SK-N-SH (cell line): ENCODE measurements at regions not wholly inside any gene's neighbourhood (a gene's known extent, or its start where the extent isn't known, plus 50 kb on each side); places are given as distances from the start of the nearest gene placed in this dataset.
A peak's percentile ranks its signal among the peaks of the same experiment; 100 is the strongest.

Experiments
- CTCF ChIA-PET: fragments of 300-600, 350-600 bp; formaldehyde crosslinking; extraction: SDS; loops from one replicate; lab custom pipeline; 2021; lab: Yijun Ruan, JAX
- POLR2A ChIA-PET: fragments of 350-600 bp; sonication (Branson Sonifier 250); formaldehyde crosslinking; extraction: SDS; loops from one replicate; lab custom pipeline; 2020; ENCODE audit warnings: antibody characterized with exemption, inconsistent platforms; lab: Yijun Ruan, JAX
- DNase-seq: peaks from one replicate; pipeline ENCODE4 v3.0.0; 2012
- H2AFZ ChIP-seq: fragments of 200-600 bp; sonication (generic); 2 replicates; pipeline ENCODE4 v1.8.1; 2016; ENCODE audit warnings: antibody characterized with exemption, mild to moderate bottlenecking, low read depth
- H3F3A ChIP-seq: fragments of 200-600 bp; sonication (generic); replicated peaks from 2 replicates; pipeline ENCODE3; 2016; ENCODE audit warnings: antibody characterized with exemption, mild to moderate bottlenecking; ENCODE audit not compliant: insufficient read depth
- H3K27ac ChIP-seq, 2 experiments: fragments of 200-500 bp in 1 of 2; fragments of 200-600 bp in 1 of 2; sonication (Bioruptor generic) in 1 of 2; sonication (generic), shearing (Covaris generic) in 1 of 2; 2 replicates each; pipeline versions ENCODE4 v1.5.1 to v1.6.1; 2014 to 2016; ENCODE audit warnings: low read depth in 2 of 2, inconsistent platforms in 1 of 2, low read length in 1 of 2, mild to moderate bottlenecking in 1 of 2, mixed read lengths in 1 of 2
- H3K27me3 ChIP-seq: fragments of 200-600 bp; sonication (generic), shearing (Covaris generic); 2 replicates; pipeline ENCODE4 v1.6.1; 2016; ENCODE audit warnings: mixed run types; ENCODE audit not compliant: insufficient read depth
- H3K36me3 ChIP-seq, 2 experiments: fragments of 200-500 bp in 1 of 2; fragments of 200-600 bp in 1 of 2; sonication (Bioruptor generic) in 1 of 2; sonication (generic) in 1 of 2; replicated peaks in 1 of 2; 2 replicates each; pipeline versions ENCODE3 to v1.5.1; 2014 to 2016; ENCODE audit warnings: low read length in 1 of 2, mild to moderate bottlenecking in 1 of 2; ENCODE audit not compliant: insufficient read depth in 2 of 2, control insufficient read depth in 1 of 2
- H3K4me1 ChIP-seq, 2 experiments: fragments of 200-500 bp in 1 of 2; fragments of 200-600 bp in 1 of 2; sonication (Bioruptor generic) in 1 of 2; sonication (generic), shearing (Covaris generic) in 1 of 2; 2 replicates each; pipeline versions ENCODE4 v1.5.1 to v1.6.1; 2014 to 2016; ENCODE audit warnings: low read depth in 1 of 2, low read length in 1 of 2, mixed run types in 1 of 2; ENCODE audit not compliant: insufficient read depth in 2 of 2, control insufficient read depth in 1 of 2
- H3K4me2 ChIP-seq: fragments of 200-600 bp; sonication (generic), shearing (Covaris generic); 2 replicates; pipeline ENCODE4 v1.6.1; 2017; ENCODE audit warnings: mixed run types
- H3K4me3 ChIP-seq, 2 experiments: fragments of 200-500 bp in 1 of 2; fragments of 200-600 bp in 1 of 2; sonication (Bioruptor generic) in 1 of 2; sonication (generic), shearing (Covaris generic) in 1 of 2; 2 replicates each; pipeline versions ENCODE4 v1.5.1 to v1.8.1; 2014 to 2016; ENCODE audit warnings: low read depth in 2 of 2, inconsistent platforms in 1 of 2, low read length in 1 of 2, mild to moderate bottlenecking in 1 of 2, mixed read lengths in 1 of 2, moderate library complexity in 1 of 2
- H3K79me2 ChIP-seq: fragments of 200-600 bp; sonication (generic); 2 replicates; pipeline ENCODE4 v1.8.1; 2017; ENCODE audit warnings: mild to moderate bottlenecking; ENCODE audit not compliant: insufficient read depth
- H3K9ac ChIP-seq: fragments of 200-600 bp; sonication (generic); 2 replicates; pipeline ENCODE4 v1.6.1; 2017; ENCODE audit warnings: mixed run types
- H3K9me2 ChIP-seq: fragments of 200-600 bp; sonication (generic); 2 replicates; pipeline ENCODE4 v1.6.1; 2017; ENCODE audit warnings: mixed run types
- H3K9me3 ChIP-seq: fragments of 200-600 bp; sonication (generic); 2 replicates; pipeline ENCODE4 v1.6.1; 2017; ENCODE audit warnings: mixed run types, mild to moderate bottlenecking, moderate library complexity
- H4K20me1 ChIP-seq: fragments of 200-600 bp; sonication (generic); 2 replicates; pipeline ENCODE4 v1.6.1; 2017; ENCODE audit warnings: mild to moderate bottlenecking, mixed run types; ENCODE audit not compliant: insufficient read depth
- CHD2 ChIP-seq: fragments of 150-350 bp; IDR thresholded peaks from 2 replicates; pipeline ENCODE4 v1.6.1; 2018; ENCODE audit warnings: low read length; ENCODE audit not compliant: partially characterized antibody
- CTCF ChIP-seq: fragments of 200-600 bp; sonication (generic); IDR thresholded peaks from 2 replicates; pipeline ENCODE4 v1.6.1; 2017; ENCODE audit warnings: antibody characterized with exemption, mild to moderate bottlenecking, moderate library complexity
- ELF1 ChIP-seq: IDR thresholded peaks from 2 replicates; pipeline ENCODE4 v1.4.0; 2012
- EZH2phosphoT487 ChIP-seq: fragments of 200-600 bp; sonication (generic); IDR thresholded peaks from 2 replicates; pipeline ENCODE4 v1.6.1; 2017; ENCODE audit warnings: low read depth, mixed run types, mild to moderate bottlenecking, antibody characterized with exemption, moderate library complexity, borderline replicate concordance
- FOSL2 ChIP-seq: IDR thresholded peaks from 2 replicates; pipeline ENCODE4 v1.4.0; 2012; ENCODE audit warnings: low read depth, mild to moderate bottlenecking, moderate library complexity, borderline replicate concordance
- FOXJ3 ChIP-seq: sonication (generic); formaldehyde crosslinking; IDR thresholded peaks from 2 replicates; pipeline ENCODE4 v1.5.1; 2020; ENCODE audit warnings: mild to moderate bottlenecking, missing genetic modification reagents
- FOXM1 ChIP-seq: IDR thresholded peaks from 2 replicates; pipeline ENCODE4 v1.4.0; 2012; ENCODE audit warnings: low read depth, mild to moderate bottlenecking
- GABPA ChIP-seq: IDR thresholded peaks from 2 replicates; pipeline ENCODE4 v1.4.0; 2012; ENCODE audit warnings: low read depth, mild to moderate bottlenecking
- GATA2 ChIP-seq: sonication (generic); formaldehyde crosslinking; IDR thresholded peaks from 2 replicates; pipeline ENCODE4 v1.5.0; 2020; ENCODE audit warnings: mild to moderate bottlenecking, missing genetic modification reagents
- JUND ChIP-seq: IDR thresholded peaks from 2 replicates; pipeline ENCODE4 v1.4.0; 2012
- MEF2A ChIP-seq: IDR thresholded peaks from 2 replicates; pipeline ENCODE4 v1.4.0; 2012; ENCODE audit warnings: low read depth, borderline replicate concordance
- MXI1 ChIP-seq: IDR thresholded peaks from 2 replicates; pipeline ENCODE4 v1.6.1; 2012; ENCODE audit warnings: mild to moderate bottlenecking, low read depth, low read length, improper control_type of control experiment
- NRF1 ChIP-seq: IDR thresholded peaks from 2 replicates; pipeline ENCODE4 v1.6.1; 2012; ENCODE audit warnings: low read depth, mild to moderate bottlenecking, low read length
- PBX3 ChIP-seq: IDR thresholded peaks from 2 replicates; pipeline ENCODE4; 2012
- RAD21 ChIP-seq: IDR thresholded peaks from 2 replicates; pipeline ENCODE4 v1.6.1; 2012; ENCODE audit warnings: mild to moderate bottlenecking, low read length
- RCOR1 ChIP-seq: fragments of 150-350 bp; IDR thresholded peaks from 2 replicates; pipeline ENCODE4 v1.6.1; 2017; ENCODE audit warnings: antibody characterized with exemption, low read length
- RFX5 ChIP-seq: IDR thresholded peaks from 2 replicates; pipeline ENCODE4 v1.6.1; 2012; ENCODE audit warnings: mild to moderate bottlenecking, improper control_type of control experiment, low read length
- RXRA ChIP-seq: IDR thresholded peaks from 2 replicates; pipeline ENCODE4 v1.4.0; 2012; ENCODE audit warnings: low read depth, mild to moderate bottlenecking, borderline replicate concordance
- SIN3A ChIP-seq: IDR thresholded peaks from 2 replicates; pipeline ENCODE4 v1.6.1; 2012; ENCODE audit warnings: low read depth, mild to moderate bottlenecking, low read length, moderate library complexity, borderline replicate concordance
- TAF1 ChIP-seq: IDR thresholded peaks from 2 replicates; pipeline ENCODE4 v1.6.1; 2012; ENCODE audit warnings: low read depth, mild to moderate bottlenecking, low read length, moderate library complexity, borderline replicate concordance
- TCF12 ChIP-seq: IDR thresholded peaks from 2 replicates; pipeline ENCODE4 v1.4.0; 2012
- TEAD4 ChIP-seq: IDR thresholded peaks from 2 replicates; pipeline ENCODE4 v1.4.0; 2012; ENCODE audit warnings: mild to moderate bottlenecking, borderline replicate concordance; ENCODE audit not compliant: insufficient read depth
- USF2 ChIP-seq: fragments of 150-350 bp; IDR thresholded peaks from 2 replicates; pipeline ENCODE4 v1.6.1; 2017; ENCODE audit warnings: antibody characterized with exemption, low read length, low read depth, borderline replicate concordance
- YY1 ChIP-seq: IDR thresholded peaks from 2 replicates; pipeline ENCODE4 v1.4.0; 2012; ENCODE audit warnings: low read depth, mild to moderate bottlenecking
- ZBTB33 ChIP-seq: IDR thresholded peaks from 2 replicates; pipeline ENCODE4 v1.4.0; 2012; ENCODE audit warnings: low read depth, borderline replicate concordance
- WGBS: methylation state at CpG from one replicate; pipeline ENCODE4 v1.1.6; 2017; ENCODE audit warnings: low lambda C conversion rate; 5-methylcytosine and 5-hydroxymethylcytosine counted together

GRCh38 chr3:55200906-55201305, 273.0 kb upstream of the LRTM1 start:
- H3K4me2 ChIP-seq = no peak overlapping the region
- H2AFZ ChIP-seq = no peak overlapping the region
- TF ChIP-seq MXI1 = no peak
- no peak for TF ChIP-seq FOXM1
- no peak for TF ChIP-seq TCF12
- no peak for TF ChIP-seq TAF1
- no peak for TF ChIP-seq FOXJ3 (CRISPR knock-in tag)
- TF ChIP-seq YY1 = no peak
- no peak for TF ChIP-seq PBX3
- TF ChIP-seq RCOR1 = no peak
- no peak for TF ChIP-seq TEAD4
- no peak for TF ChIP-seq ELF1
- no peak for TF ChIP-seq RFX5
- TF ChIP-seq GABPA = no peak
- no peak for TF ChIP-seq SIN3A
- TF ChIP-seq USF2 = no peak
- TF ChIP-seq RXRA = no peak
- TF ChIP-seq CHD2 = no peak
- TF ChIP-seq, all 33 proteins: peak for 0
- DNase-seq = no peak
- no peak overlapping the region for H3K4me3 ChIP-seq
- H3K9me2 ChIP-seq = no peaks in the 10 kb centered on the region
- CTCF ChIA-PET = no interaction called here
- H3K9me3 ChIP-seq = no peaks in the 10 kb centered on the region
- no peaks in the 10 kb centered on the region for H3K36me3 ChIP-seq
- H3K79me2 ChIP-seq = no peaks in the 10 kb centered on the region
- no peak overlapping the region for H3K9ac ChIP-seq
- 58% methylated on average over 2 of the region's 2 CpGs for WGBS
- H3F3A ChIP-seq = peaks cover 13% of the 10 kb centered on the region
- POLR2A ChIA-PET = no interaction called here
- H3K27me3 ChIP-seq = no peaks in the 10 kb centered on the region
- H3K27ac ChIP-seq = no peak overlapping the region
- H3K4me1 ChIP-seq = peaks cover 0 to 7% of the 10 kb centered on the region in 2 experiments; a peak in 1 of 4 replicates
- H4K20me1 ChIP-seq = no peaks in the 10 kb centered on the region

GRCh38 chr3:55198554-55198953, 270.7 kb upstream of the LRTM1 start:
- Histone ChIP-seq H3K79me2 (no peaks in the 10 kb centered on the region), H3K9ac (0 out of 2 replicates have a peak overlapping the region, but pooled peaks have one; percentile 4), H3K4me3 (no peak overlapping the region), H3K9me2 (no peaks in the 10 kb centered on the region), H3K9me3 (no peaks in the 10 kb centered on the region), H3K27ac (peak overlapping the region in 1 of 2 experiments; percentile 81; a peak in 3 of 4 replicates), H3K27me3 (no peaks in the 10 kb centered on the region), H3K36me3 (no peaks in the 10 kb centered on the region), H3F3A (peaks cover 13% of the 10 kb centered on the region), H3K4me1 (peaks cover 0 to 7% of the 10 kb centered on the region in 2 experiments; a peak in 1 of 4 replicates), H4K20me1 (no peaks in the 10 kb centered on the region), H2AFZ (no peak overlapping the region), H3K4me2 (no peak overlapping the region)
- POLR2A ChIA-PET = no interaction called here
- no peak for DNase-seq
- CTCF ChIA-PET = interaction anchor here (1.7 kb wide), 1 partner anchor 17 kb away, joined by 6 read pairs; no protein-coding TSS in a partner anchor
- 29% methylated on average over 4 of the region's 4 CpGs for WGBS
- TF ChIP-seq NRF1 (no peak), RXRA (peak; percentile 28; the same call in 1 of the 2 replicates), TAF1 (no peak), MEF2A (peak; percentile 85), GATA2 (CRISPR knock-in tag) (no peak), TEAD4 (peak; percentile 66; the same call in 1 of the 2 replicates), RAD21 (no peak), JUND (peak; percentile 81), EZH2phosphoT487 (no peak), CTCF (no peak), CHD2 (no peak), ZBTB33 (no peak), FOSL2 (peak; percentile 85), SIN3A (no peak)
